ENCODE measurements at regions not wholly inside any gene's neighbourhood (a gene's known extent, or its start where the extent isn't known, plus 50 kb on each side); places are given as distances from the start of the nearest gene placed in this dataset.
"Not testable (repeated sequence)": the region's sequence is repeated elsewhere in the genome, so short reads cannot be mapped to it uniquely, and the experiment has no call there.

DNA sequence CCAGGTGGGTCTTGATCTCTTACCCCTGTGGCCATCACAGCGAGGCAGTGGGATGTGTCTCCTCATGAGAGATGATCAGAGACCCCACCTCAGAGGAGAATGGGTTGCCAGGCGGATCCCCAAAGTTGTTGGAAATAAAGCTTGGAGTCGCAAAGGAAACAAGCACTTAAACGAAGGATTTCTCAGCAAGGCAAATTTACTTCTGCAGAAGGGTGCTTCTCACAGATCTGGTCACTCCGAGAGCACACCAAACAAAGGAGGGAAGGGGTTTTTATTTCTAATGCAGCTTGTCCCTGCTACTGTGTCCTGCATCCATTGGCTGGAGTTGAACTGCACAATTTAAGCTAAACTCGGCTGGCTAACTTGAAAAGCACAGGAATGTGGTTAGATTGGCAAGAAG lies 466.6 kb upstream of the EYS start:
- no peak for DNase-seq

DNA sequence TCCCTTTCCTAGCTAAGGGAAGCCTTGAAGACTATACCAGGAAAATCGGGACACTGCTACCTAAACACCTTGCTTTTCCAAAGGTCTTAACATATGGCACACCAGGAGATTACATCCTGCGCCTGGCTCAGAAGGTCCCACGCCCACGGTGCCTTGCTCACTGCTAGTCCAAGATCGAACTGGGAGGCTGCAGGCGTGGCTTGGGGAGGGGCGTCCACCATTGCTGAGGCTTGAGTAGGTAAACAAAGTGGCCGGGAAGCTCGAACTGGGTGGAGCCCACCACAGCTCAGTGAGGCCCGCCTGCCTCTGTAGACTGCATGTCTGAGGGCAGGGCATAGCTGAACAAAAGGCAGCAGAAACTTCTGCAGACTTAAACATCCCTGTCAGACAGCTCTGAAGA lies 459.7 kb upstream of the EYS start:
- DNase-seq, result not testable (repeated sequence)

DNA sequence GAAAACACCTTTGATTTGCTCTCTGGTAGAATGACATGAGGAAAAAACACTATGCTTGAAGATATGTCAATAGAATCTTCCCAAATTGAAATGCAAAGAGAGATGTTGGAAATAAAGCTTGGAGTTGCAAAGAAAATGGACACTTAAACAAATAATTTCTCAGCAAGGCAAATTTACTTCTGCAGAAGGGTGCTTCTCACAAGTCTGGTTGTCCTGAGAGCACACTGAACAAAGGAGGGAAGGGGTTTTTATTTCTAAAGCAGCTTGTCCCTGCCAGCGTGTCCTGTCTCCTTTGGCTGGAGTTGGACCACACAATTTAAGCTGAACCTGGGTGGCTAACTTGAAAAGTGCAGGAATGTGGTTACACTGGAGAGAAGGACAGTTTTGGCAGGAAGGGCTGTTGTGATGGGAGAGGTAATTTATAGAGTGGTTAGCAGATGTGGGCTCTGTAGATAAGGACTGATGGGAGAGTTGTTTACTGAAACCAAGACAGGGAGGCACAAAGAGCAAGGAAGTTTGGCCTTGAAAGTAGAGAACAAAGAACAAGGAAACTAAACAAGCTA lies 454.6 kb upstream of the EYS start:
- DNase-seq, result no peak

DNA sequence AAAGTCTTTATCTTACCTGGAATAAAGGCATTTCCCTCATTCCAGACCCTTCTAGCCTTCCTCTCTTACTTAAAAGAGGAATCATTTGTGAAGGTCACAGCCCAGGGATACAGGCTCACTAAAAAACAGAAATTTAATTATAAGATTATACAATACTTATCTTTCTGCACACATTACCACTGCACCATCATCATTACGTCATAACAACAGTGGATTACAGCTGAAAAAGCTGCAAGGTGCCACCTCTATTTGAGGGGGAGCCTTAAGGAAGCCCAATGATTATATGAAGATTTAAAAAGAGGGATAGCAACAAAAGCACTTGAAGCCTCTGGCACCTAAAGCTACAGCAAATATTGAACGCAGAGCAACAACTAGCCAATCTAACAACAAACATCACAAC lies 452.9 kb upstream of the EYS start:
- DNase-seq, result no peak

DNA sequence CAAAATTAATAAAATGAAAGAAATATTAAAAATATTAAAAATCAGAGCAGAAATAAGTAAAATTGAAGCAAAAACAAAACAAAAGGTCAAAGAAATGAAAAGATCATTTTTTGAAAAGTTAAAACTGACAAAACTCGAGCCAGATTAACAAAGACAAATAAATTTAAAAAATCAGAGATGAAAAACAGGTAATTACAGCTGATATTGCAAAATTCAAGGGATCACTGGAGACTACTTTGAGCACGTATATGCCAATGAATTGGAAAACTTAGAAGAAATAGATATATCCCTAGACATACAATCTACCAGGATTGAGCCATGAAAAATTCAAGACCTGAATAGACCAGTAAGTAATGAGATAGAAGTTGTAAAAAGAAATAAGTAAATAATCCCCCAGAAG lies 446.2 kb upstream of the EYS start:
- no peak for DNase-seq

DNA sequence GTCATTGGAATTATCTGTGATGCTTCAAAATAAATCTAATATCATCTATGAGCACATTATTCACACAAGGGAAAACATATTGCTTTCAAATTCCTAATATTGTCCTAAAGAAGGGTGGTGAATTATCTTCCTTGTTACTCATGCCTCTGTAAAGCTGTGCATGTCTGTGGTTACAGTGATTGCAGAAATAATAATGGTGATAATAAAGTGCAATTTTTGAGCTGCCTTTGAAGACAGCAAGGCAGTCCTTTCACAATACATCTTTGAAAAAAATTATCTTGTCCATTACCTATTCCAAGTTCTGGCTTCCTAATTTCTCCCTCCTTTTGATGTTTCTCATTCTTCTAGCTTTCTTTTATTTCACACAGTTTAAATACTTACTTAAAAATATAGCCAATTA lies 442.1 kb upstream of the EYS start:
- no peak for DNase-seq

GRCh38 chr6:66145867-66146266 lies 438.8 kb upstream of the EYS start:
- DNase-seq, result no peak

DNA sequence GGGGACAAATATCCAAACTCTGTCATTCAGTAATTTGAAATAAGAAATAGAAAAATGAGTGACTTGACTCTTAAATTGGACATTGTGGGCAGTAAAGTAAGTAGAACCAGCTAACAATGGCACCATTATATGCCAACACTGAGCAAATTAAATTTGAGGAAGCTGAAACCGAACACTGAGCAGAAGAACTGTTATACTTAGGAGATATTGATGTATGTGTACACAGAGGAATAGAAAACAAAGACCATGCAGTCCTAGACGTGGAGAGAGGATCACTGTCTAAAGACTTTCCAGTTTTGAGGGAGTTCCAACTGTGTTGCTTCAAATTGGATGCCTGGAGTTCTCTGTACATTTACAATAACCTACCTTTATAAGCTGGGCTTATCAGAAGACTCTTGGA lies 427.0 kb upstream of the EYS start:
- DNase-seq, result no peak

GRCh38 chr6:66128656-66129055 lies 421.6 kb upstream of the EYS start:
- no peak for DNase-seq

- no peak for DNase-seq
Observed at GRCh38 chr6:66128243-66128642, 421.2 kb upstream of the EYS start.

DNA sequence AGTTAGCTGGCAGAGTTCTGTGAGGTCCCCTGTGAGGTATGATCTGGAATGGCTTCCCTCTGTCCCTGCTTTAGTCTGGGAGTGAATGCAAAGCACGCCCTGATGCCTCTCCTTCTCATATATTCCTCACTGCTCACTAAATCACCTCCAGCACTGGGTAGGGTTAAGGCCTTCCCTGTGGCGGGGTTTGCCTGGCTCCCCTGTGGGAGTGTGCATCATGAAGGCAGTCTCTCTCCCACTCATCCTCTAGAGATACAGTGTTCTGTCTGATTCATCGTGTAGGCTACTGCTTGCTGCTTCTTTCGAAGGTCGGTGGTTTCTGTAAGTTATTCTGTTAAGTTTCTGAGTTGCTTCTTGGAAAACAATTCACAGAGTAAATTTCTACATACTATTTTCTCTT lies 420.0 kb upstream of the EYS start:
- DNase-seq, result no peak

DNA sequence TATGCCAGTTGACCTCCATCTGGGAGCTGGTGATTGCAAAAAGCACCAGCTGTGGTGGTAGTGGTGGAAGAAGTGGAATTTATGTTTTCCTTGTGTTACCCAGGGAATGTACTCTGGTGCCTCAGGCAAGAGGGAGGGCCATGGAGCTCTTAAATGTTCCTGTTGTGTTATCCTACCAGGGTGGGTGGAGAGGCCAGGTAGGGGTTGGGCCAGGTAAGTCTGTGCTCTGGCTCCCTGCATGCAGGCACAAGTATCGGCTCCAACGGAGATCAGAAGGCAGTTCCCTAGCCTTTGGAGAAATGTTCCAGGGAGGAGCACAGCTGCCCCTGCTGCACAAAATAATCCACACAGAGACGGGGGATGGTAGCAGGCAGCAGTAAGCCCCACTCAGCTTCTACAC lies 419.3 kb upstream of the EYS start:
- DNase-seq, result no peak

- DNase-seq, result no peak
Observed at GRCh38 chr6:66103954-66104353, 396.9 kb upstream of the EYS start.

GRCh38 chr6:66103354-66103753 lies 396.3 kb upstream of the EYS start:
- DNase-seq, result no peak

- no peak for DNase-seq
Observed at GRCh38 chr6:66096679-66097078, 389.7 kb upstream of the EYS start.

DNA sequence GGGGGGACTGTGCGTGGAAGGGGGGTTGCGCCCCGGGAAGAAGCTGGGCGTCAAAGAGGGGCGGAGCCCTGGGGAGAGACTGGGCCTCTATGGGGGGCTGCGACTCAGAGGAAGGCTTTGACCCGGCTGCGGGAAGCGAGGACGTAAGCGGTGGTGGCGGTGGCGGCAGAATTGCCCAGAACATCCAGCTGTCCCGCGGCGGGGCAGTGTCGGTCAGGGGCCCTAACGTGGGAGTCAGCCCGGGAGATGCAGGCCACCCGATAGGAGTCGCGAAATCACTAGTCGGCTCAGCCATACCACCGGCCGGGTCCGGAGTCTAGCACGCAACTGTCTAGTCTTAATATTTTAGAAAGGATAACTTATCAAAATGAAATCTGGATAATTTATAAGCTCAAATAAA lies 387.6 kb upstream of the EYS start:
- DNase-seq, result no peak

- DNase-seq, result not testable (repeated sequence)
Observed at GRCh38 chr6:66092306-66092705, 385.3 kb upstream of the EYS start.

DNA sequence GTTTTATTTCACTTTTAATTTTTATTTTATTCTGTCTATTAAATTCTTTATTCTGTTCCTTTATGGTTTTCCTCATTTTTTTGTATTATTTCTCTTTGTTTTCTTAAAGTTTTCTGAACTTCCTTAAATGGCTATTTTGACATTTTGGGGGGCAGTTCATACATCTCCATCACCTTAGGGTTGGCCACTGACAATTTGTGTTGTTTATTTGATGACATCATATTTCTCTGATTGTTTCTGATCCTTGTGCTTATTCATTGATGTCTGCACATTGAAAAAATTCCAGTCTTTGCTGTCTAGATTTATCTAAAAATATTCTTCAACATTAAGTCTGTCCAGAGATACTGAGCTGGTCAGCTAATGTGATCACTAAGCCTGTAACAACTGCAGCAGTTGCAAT lies 379.5 kb upstream of the EYS start:
- no peak for DNase-seq

- no peak for DNase-seq
Observed at GRCh38 chr6:66082914-66083313, 375.9 kb upstream of the EYS start.

DNA sequence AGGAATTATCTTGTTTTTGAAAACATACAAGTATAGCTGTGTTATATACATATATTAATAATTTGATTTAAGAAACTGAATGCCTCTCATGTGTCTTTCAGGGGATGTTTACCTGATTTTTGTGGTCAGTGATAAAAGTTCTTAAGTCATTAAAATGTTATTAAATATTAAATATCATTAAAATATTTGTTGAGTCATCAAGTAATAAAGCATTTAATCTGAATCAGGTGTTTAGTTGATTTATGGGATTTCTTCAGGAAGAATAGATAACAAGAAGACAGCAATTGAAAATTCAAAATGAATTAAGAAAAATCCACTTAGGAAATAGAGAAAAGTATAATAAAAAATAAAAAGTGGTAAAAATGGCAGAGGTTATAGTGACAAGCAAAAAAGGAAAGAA lies 361.9 kb upstream of the EYS start:
- DNase-seq, result no peak

GRCh38 chr6:66068033-66068432 lies 361.0 kb upstream of the EYS start:
- DNase-seq, result no peak

- DNase-seq, result no peak
Observed at GRCh38 chr6:66065313-66065712, 358.3 kb upstream of the EYS start.

DNA sequence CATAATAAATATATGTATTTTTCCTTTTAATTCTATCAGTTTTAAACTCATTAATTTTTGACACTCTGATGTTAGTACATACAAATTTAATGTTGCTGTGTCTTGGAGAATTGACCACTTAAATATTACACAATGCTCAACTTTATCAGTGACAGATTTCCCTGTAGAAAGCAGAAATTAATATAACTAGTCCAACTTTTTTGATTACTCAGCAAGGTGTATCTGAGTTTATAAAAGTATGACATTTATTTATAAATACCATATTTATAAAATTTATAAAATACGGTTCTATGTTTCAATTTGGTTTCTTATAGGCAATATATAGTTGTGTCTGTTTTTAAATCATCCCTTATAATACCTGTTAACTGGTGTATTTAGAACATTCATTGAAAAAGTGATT lies 350.0 kb upstream of the EYS start:
- no peak for DNase-seq

GRCh38 chr6:66054967-66055366 lies 347.9 kb upstream of the EYS start:
- no peak for DNase-seq

- DNase-seq, result no peak
Observed at GRCh38 chr6:66051812-66052211, 344.8 kb upstream of the EYS start.

Measured in right hindlimb (tissue), 1 donor.